Liver (tissue), 8 donors: ENCODE measurements at regions not wholly inside any gene's neighbourhood (a gene's known extent, or its start where the extent isn't known, plus 50 kb on each side); places are given as distances from the start of the nearest gene placed in this dataset.

Source experiments
- DNase-seq: peaks from one replicate; pipeline ENCODE4 v3.0.0-alpha.2; 2017; ENCODE audit warnings: low spot score
- H3K27ac ChIP-seq, 2 donors: one replicate each; pipeline ENCODE4 v1.7.0; 2013; ENCODE audit warnings: inconsistent platforms in 2 of 2, low read length in 2 of 2, control low read depth in 1 of 2, low read depth in 1 of 2, mild to moderate bottlenecking in 1 of 2
- H3K27me3 ChIP-seq, 4 donors: one replicate each; pipeline versions ENCODE4 v1.6.1 to v1.7.0; 2013; ENCODE audit warnings: low read length in 3 of 4, inconsistent platforms in 1 of 4, mild to moderate bottlenecking in 1 of 4, moderate library complexity in 1 of 4; ENCODE audit not compliant: control insufficient read depth in 4 of 4, insufficient read depth in 4 of 4
- H3K36me3 ChIP-seq, 4 donors: one replicate each; pipeline versions ENCODE4 v1.6.1 to v1.7.0; 2013; ENCODE audit warnings: low read length in 3 of 4, mild to moderate bottlenecking in 3 of 4, low read depth in 1 of 4, moderate library complexity in 1 of 4; ENCODE audit not compliant: control insufficient read depth in 4 of 4, insufficient read depth in 3 of 4
- H3K4me1 ChIP-seq, 4 donors: one replicate each; pipeline versions ENCODE4 v1.6.1 to v1.7.0; 2013; ENCODE audit warnings: low read length in 3 of 4, mild to moderate bottlenecking in 3 of 4, moderate library complexity in 1 of 4; ENCODE audit not compliant: control insufficient read depth in 4 of 4, insufficient read depth in 4 of 4
- H3K4me3 ChIP-seq, 3 donors: one replicate each; pipeline versions ENCODE4 v1.6.1 to v1.7.0; 2013; ENCODE audit warnings: low read length in 3 of 3, control low read depth in 1 of 3, low read depth in 1 of 3, mild to moderate bottlenecking in 1 of 3
- H3K9ac ChIP-seq, 2 donors: one replicate each; pipeline ENCODE4 v1.7.0; 2013; ENCODE audit warnings: low read length in 2 of 2, mild to moderate bottlenecking in 2 of 2, moderate library complexity in 2 of 2, control low read depth in 1 of 2, low read depth in 1 of 2
- H3K9me3 ChIP-seq, 4 donors: one replicate each; pipeline versions ENCODE4 v1.6.1 to v1.7.0; 2013; ENCODE audit warnings: low read length in 3 of 4; ENCODE audit not compliant: control insufficient read depth in 4 of 4
- ATF3 ChIP-seq: IDR thresholded peaks from 2 replicates; pipeline ENCODE4 v1.6.1; 2016; ENCODE audit warnings: antibody characterized with exemption
- CTCF ChIP-seq: fragments of 150-350 bp; IDR thresholded peaks from 2 replicates; pipeline ENCODE4 v1.5.1; 2017; ENCODE audit warnings: improper control_type of control experiment, low read depth, low read length; ENCODE audit not compliant: missing input control
- EGR1 ChIP-seq, 2 donors: IDR thresholded peaks; 2 replicates each; pipeline ENCODE4 v1.6.1; 2016 to 2018; ENCODE audit warnings: antibody characterized with exemption in 2 of 2, low read depth in 2 of 2
- FOXA1 ChIP-seq: IDR thresholded peaks from 2 replicates; pipeline ENCODE4 v1.6.1; 2016; ENCODE audit warnings: antibody characterized with exemption
- FOXA2 ChIP-seq: IDR thresholded peaks from 2 replicates; pipeline ENCODE4 v1.6.1; 2016; ENCODE audit warnings: antibody characterized with exemption
- GABPA ChIP-seq, 2 donors: IDR thresholded peaks in 1 of 2; conservative IDR thresholded peaks in 1 of 2; 2 replicates each; pipeline ENCODE4 v1.6.1; 2016; ENCODE audit warnings: antibody characterized with exemption in 2 of 2, mild to moderate bottlenecking in 1 of 2, moderate library complexity in 1 of 2
- HNF4A ChIP-seq, 2 donors: conservative IDR thresholded peaks; 2 replicates each; pipeline ENCODE4 v1.6.1; 2016; ENCODE audit warnings: antibody characterized with exemption in 2 of 2, mild to moderate bottlenecking in 2 of 2
- HNF4G ChIP-seq: IDR thresholded peaks from 2 replicates; pipeline ENCODE4 v1.6.1; 2016; ENCODE audit warnings: antibody characterized with exemption
- JUND ChIP-seq, 2 donors: IDR thresholded peaks; 2 replicates each; pipeline ENCODE4 v1.6.1; 2016; ENCODE audit warnings: antibody characterized with exemption in 2 of 2
- MAX ChIP-seq: IDR thresholded peaks from 2 replicates; pipeline ENCODE4 v1.6.1; 2016; ENCODE audit warnings: antibody characterized with exemption
- NR2F2 ChIP-seq: IDR thresholded peaks from 2 replicates; pipeline ENCODE4 v1.6.1; 2016; ENCODE audit warnings: antibody characterized with exemption
- RAD21 ChIP-seq, 2 donors: IDR thresholded peaks; 2 replicates each; pipeline ENCODE4 v1.6.1; 2016; ENCODE audit warnings: antibody characterized with exemption in 2 of 2, mild to moderate bottlenecking in 2 of 2
- REST ChIP-seq: IDR thresholded peaks from 2 replicates; pipeline ENCODE4 v1.6.1; 2016; ENCODE audit warnings: antibody characterized with exemption, mild to moderate bottlenecking
- RXRA ChIP-seq, 2 donors: IDR thresholded peaks; 2 replicates each; pipeline ENCODE4 v1.6.1; 2017 to 2018; ENCODE audit warnings: antibody characterized with exemption in 2 of 2, mild to moderate bottlenecking in 1 of 2
- SP1 ChIP-seq: IDR thresholded peaks from 2 replicates; pipeline ENCODE4 v1.6.1; 2018; ENCODE audit warnings: antibody characterized with exemption, mild to moderate bottlenecking
- TAF1 ChIP-seq: conservative IDR thresholded peaks from 2 replicates; pipeline ENCODE4 v1.6.1; 2016; ENCODE audit warnings: antibody characterized with exemption, mild to moderate bottlenecking
- YY1 ChIP-seq: IDR thresholded peaks from 2 replicates; pipeline ENCODE4 v1.6.1; 2016; ENCODE audit warnings: antibody characterized with exemption, mild to moderate bottlenecking
- ZBTB33 ChIP-seq: IDR thresholded peaks from 2 replicates; pipeline ENCODE4 v1.6.1; 2016; ENCODE audit warnings: antibody characterized with exemption
- WGBS: extraction: QIAGEN DNeasy Blood & Tissue Kit; methylation state at CpG from one replicate; pipeline ENCODE4 v1.1.7; 2013; 5-methylcytosine and 5-hydroxymethylcytosine counted together
- donor health status: healthy.
- donor health status: healthy.
- donor health status: healthy.
- donor health status: healthy.
- donor health status: healthy.

GRCh38 chr1:234893725-234894630 lies 234.7 kb downstream of the TOMM20 start:
- no peak overlapping the region for H3K4me3 ChIP-seq
- no peaks in the 10 kb centered on the region for H3K36me3 ChIP-seq
- no peaks in the 10 kb centered on the region for H3K9me3 ChIP-seq
- peak overlapping the region; percentile 33 to 49 for H3K27ac ChIP-seq
- peaks cover 2 to 12% (median 6%) of the 10 kb centered on the region in 4 donors for H3K4me1 ChIP-seq
- peak overlapping the region; percentile 15 to 60 for H3K9ac ChIP-seq
- TF ChIP-seq MAX (no peak), FOXA1 (no peak), HNF4A (conservative IDR thresholded peaks at IDR 0.05) (peak; percentile 40 to 45), HNF4G (no peak), FOXA2 (peak; percentile 60), TAF1 (no peak), NR2F2 (no peak), CTCF (no peak), ATF3 (peak; percentile 48), YY1 (peak; percentile 47), RXRA (IDR thresholded peaks at IDR 0.05) (peak; percentile 45 to 46), JUND (IDR thresholded peaks at IDR 0.05) (peak in 1 of 2 donors; percentile 42), ZBTB33 (no peak), GABPA (IDR thresholded peaks at IDR 0.05 in 1 of 2, conservative IDR thresholded peaks at IDR 0.05 in 1 of 2) (no peak), EGR1 (IDR thresholded peaks at IDR 0.05; ENCODE audit: low read depth in 2 of 2) (no peak), SP1 (peak; percentile 43), RAD21 (IDR thresholded peaks at IDR 0.05) (peak; percentile 33 to 54), REST (no peak)
- no peak for DNase-seq
- no peaks in the 10 kb centered on the region for H3K27me3 ChIP-seq
- WGBS: 72% methylated on average over 11 of the region's 11 CpGs
